ENCODE measurements at regions not wholly inside any gene's neighbourhood (a gene's known extent, or its start where the extent isn't known, plus 50 kb on each side); places are given as distances from the start of the nearest gene placed in this dataset.
"Not testable (repeated sequence)": the region's sequence is repeated elsewhere in the genome, so short reads cannot be mapped to it uniquely, and the experiment has no call there.

DNA sequence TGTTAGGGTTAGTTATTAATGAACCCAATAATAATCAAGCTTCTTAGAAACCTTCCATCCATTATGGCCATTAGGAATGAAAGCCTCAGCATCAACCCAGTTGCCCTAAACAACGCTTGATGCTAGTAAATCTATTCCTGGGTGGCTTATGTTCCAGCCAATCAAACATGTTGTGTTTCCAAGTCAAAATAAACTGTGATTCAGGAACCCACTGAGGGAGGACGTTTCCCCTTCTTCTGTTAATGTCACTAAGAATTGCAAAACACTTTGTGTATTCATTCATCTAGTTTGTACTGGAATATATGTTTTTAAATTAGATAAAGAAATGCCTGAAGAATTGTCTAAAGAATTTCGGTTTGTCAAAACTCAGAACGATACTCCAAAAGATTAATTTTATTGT, 142.5 kb upstream of the MSX2 start:
- Histone ChIP-seq H3K4me2 (ENCODE audit: low read length) (no peak overlapping the region), H3K9me3 (ENCODE audit: low read length) (no peaks in the 10 kb centered on the region), H2AFZ (ENCODE audit: low read length) (no peak overlapping the region), H3K36me3 (ENCODE audit: insufficient read depth, low read length) (no peaks in the 10 kb centered on the region), H3K9me2 (ENCODE audit: insufficient read depth, low read length) (no peaks in the 10 kb centered on the region), H3K4me1 (ENCODE audit: insufficient read depth, low read length, poor library complexity, severe bottlenecking) (no peaks in the 10 kb centered on the region), H4K20me1 (ENCODE audit: insufficient read depth, low read length) (no peaks in the 10 kb centered on the region), H3K79me2 (ENCODE audit: insufficient read depth, low read depth, low read length) (no peaks in the 10 kb centered on the region), H3K27ac (ENCODE audit: low read depth, low read length, poor library complexity, severe bottlenecking) (no peak overlapping the region), H3K4me3 (ENCODE audit: low read depth, low read length, poor library complexity, severe bottlenecking) (no peak overlapping the region)
- no TSS peak for BruUV-seq (replicated peaks)
- no peak for TF ChIP-seq EZH2phosphoT487 (IDR thresholded peaks at IDR 0.05; ENCODE audit: borderline replicate concordance, low read depth, low read length)
- TF ChIP-seq, protein P1, sequence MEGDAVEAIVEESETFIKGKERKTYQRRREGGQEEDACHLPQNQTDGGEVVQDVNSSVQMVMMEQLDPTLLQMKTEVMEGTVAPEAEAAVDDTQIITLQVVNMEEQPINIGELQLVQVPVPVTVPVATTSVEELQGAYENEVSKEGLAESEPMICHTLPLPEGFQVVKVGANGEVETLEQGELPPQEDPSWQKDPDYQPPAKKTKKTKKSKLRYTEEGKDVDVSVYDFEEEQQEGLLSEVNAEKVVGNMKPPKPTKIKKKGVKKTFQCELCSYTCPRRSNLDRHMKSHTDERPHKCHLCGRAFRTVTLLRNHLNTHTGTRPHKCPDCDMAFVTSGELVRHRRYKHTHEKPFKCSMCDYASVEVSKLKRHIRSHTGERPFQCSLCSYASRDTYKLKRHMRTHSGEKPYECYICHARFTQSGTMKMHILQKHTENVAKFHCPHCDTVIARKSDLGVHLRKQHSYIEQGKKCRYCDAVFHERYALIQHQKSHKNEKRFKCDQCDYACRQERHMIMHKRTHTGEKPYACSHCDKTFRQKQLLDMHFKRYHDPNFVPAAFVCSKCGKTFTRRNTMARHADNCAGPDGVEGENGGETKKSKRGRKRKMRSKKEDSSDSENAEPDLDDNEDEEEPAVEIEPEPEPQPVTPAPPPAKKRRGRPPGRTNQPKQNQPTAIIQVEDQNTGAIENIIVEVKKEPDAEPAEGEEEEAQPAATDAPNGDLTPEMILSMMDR (conservative IDR thresholded peaks at IDR 0.05; ENCODE audit: low read length) = 0 out of 2 replicates have a peak, but pooled peaks have one; percentile 10
- no peak for DNase-seq (ENCODE audit: low spot score)
- POLR2A ChIA-PET = interaction anchor here (0.5 kb wide), 1 partner anchor 106 kb away, joined by 3 read pairs; no protein-coding TSS in a partner anchor
- CTCF ChIA-PET (ENCODE audit: unreplicated experiment) = no interaction called here
- intact Hi-C loops (cut with micrococcal nuclease; ENCODE audit: unreplicated experiment) = no loop called here

DNA sequence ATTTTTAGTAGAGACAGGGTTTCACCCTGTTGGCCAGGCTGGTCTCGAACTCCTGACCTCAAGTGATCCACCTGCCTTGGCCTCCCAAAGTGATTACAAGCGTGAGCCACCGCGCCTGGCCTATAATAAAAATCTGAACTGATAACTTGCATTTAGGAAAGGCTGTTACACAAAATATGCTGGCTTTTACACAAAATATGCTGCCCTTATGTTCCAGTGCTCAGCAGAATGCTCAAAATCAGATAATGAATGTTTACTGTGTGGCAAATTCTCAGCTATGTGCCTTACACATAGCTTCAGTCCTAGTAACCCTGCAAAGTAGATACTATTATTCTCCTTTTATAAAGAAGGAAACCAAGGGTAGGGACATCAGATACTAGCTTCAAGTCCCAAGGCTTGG, 141.3 kb upstream of the MSX2 start:
- no TSS peak for BruUV-seq (replicated peaks)
- TF ChIP-seq, protein P1 (conservative IDR thresholded peaks at IDR 0.05; ENCODE audit: low read length) = no peak
- TF ChIP-seq EZH2phosphoT487 (IDR thresholded peaks at IDR 0.05; ENCODE audit: borderline replicate concordance, low read depth, low read length) = no peak
- intact Hi-C loops (cut with micrococcal nuclease; ENCODE audit: unreplicated experiment) = no loop called here
- Histone ChIP-seq H3K4me1 (ENCODE audit: insufficient read depth, low read length, poor library complexity, severe bottlenecking) (no peaks in the 10 kb centered on the region), H4K20me1 (ENCODE audit: insufficient read depth, low read length) (no peaks in the 10 kb centered on the region), H3K36me3 (ENCODE audit: insufficient read depth, low read length) (no peaks in the 10 kb centered on the region), H3K79me2 (ENCODE audit: insufficient read depth, low read depth, low read length) (no peaks in the 10 kb centered on the region), H3K9me2 (ENCODE audit: insufficient read depth, low read length) (no peaks in the 10 kb centered on the region), H3K9me3 (ENCODE audit: low read length) (no peaks in the 10 kb centered on the region), H3K4me2 (ENCODE audit: low read length) (no peak overlapping the region), H3K4me3 (ENCODE audit: low read depth, low read length, poor library complexity, severe bottlenecking) (no peak overlapping the region), H3K27ac (ENCODE audit: low read depth, low read length, poor library complexity, severe bottlenecking) (no peak overlapping the region), H2AFZ (ENCODE audit: low read length) (no peak overlapping the region)
- ChIA-PET CTCF (ENCODE audit: unreplicated experiment) (no interaction called here), POLR2A (no interaction called here)
- DNase-seq (ENCODE audit: low spot score) = no peak

DNA sequence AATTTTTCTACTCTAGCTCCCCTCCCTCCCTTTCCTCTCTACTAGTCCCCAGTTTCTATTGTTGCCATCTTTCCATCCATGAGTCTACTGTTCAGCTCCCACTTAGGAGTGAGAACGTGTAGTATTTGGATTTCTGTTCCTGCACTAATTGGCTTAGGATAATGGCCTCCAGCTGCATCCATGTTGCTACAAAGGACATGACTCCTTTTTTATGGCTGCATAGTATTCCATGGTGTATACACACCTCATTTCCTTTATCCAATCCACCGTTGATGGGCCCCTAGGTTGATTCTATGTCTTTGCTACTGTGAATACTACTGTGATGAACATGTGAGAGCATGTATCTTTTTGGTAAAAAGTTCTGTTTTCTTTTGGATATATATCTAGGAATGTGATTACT, 138.9 kb upstream of the MSX2 start:
- no peaks in the 10 kb centered on the region for H3K79me2 ChIP-seq (ENCODE audit: insufficient read depth, low read depth, low read length)
- no peak overlapping the region for H3K4me2 ChIP-seq (ENCODE audit: low read length)
- no peaks in the 10 kb centered on the region for H3K36me3 ChIP-seq (ENCODE audit: insufficient read depth, low read length)
- no peak overlapping the region for H3K27ac ChIP-seq (ENCODE audit: low read depth, low read length, poor library complexity, severe bottlenecking)
- no peaks in the 10 kb centered on the region for H3K4me1 ChIP-seq (ENCODE audit: insufficient read depth, low read length, poor library complexity, severe bottlenecking)
- BruUV-seq (replicated peaks) = no TSS peak
- no peak overlapping the region for H3K4me3 ChIP-seq (ENCODE audit: low read depth, low read length, poor library complexity, severe bottlenecking)
- DNase-seq (ENCODE audit: low spot score) = no peak
- intact Hi-C loops (cut with micrococcal nuclease; ENCODE audit: unreplicated experiment) = no loop called here
- H2AFZ ChIP-seq (ENCODE audit: low read length) = no peak overlapping the region
- H4K20me1 ChIP-seq (ENCODE audit: insufficient read depth, low read length) = no peaks in the 10 kb centered on the region
- H3K9me2 ChIP-seq (ENCODE audit: insufficient read depth, low read length) = no peaks in the 10 kb centered on the region
- TF ChIP-seq, protein P1 (conservative IDR thresholded peaks at IDR 0.05; ENCODE audit: low read length) = no peak
- TF ChIP-seq EZH2phosphoT487 (IDR thresholded peaks at IDR 0.05; ENCODE audit: borderline replicate concordance, low read depth, low read length) = no peak
- ChIA-PET CTCF (ENCODE audit: unreplicated experiment) (no interaction called here), POLR2A (no interaction called here)
- H3K9me3 ChIP-seq (ENCODE audit: low read length) = no peaks in the 10 kb centered on the region

DNA sequence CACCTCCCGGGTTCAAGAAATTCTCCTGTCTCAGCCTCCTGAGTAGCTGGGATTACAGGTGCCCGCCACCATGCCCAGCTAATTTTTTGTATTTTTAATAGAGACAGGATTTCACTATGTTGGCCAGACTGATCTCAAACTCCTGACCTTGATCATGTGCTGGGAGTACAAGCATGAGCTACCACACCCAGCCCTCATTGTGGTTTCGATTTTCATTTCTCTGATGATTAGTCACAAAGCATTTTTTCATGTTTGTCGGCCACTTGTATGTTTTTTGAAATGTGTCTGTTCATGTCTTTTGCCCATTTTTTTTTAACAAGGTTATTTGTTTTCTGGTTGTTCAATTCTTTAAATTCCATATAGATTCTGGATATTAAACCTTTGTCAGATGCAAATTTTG, 138.2 kb upstream of the MSX2 start:
- intact Hi-C loops (cut with micrococcal nuclease; ENCODE audit: unreplicated experiment); H2AFZ ChIP-seq (ENCODE audit: low read length); H4K20me1 ChIP-seq (ENCODE audit: insufficient read depth, low read length); CTCF ChIA-PET (ENCODE audit: unreplicated experiment); BruUV-seq (replicated peaks); H3K36me3 ChIP-seq (ENCODE audit: insufficient read depth, low read length); H3K9me2 ChIP-seq (ENCODE audit: insufficient read depth, low read length); H3K4me1 ChIP-seq (ENCODE audit: insufficient read depth, low read length, poor library complexity, severe bottlenecking); H3K4me3 ChIP-seq (ENCODE audit: low read depth, low read length, poor library complexity, severe bottlenecking); H3K27ac ChIP-seq (ENCODE audit: low read depth, low read length, poor library complexity, severe bottlenecking); H3K9me3 ChIP-seq (ENCODE audit: low read length); DNase-seq (ENCODE audit: low spot score); H3K4me2 ChIP-seq (ENCODE audit: low read length); H3K79me2 ChIP-seq (ENCODE audit: insufficient read depth, low read depth, low read length): not testable (repeated sequence)
- POLR2A ChIA-PET = interaction anchor here (0.7 kb wide), 1 partner anchor 11 kb away, joined by 5 read pairs; no protein-coding TSS in a partner anchor

Measured in OCI-LY7 (cell line).